ENCODE measurements at regions not wholly inside any gene's neighbourhood (a gene's known extent, or its start where the extent isn't known, plus 50 kb on each side); places are given as distances from the start of the nearest gene placed in this dataset.

- no peak overlapping the region for H3K27ac Mint-ChIP-seq
- peaks cover 1% of the 10 kb centered on the region for H3K4me1 Mint-ChIP-seq
- H3K4me3 Mint-ChIP-seq = no peak overlapping the region
- DNase-seq = no peak
- peaks cover 1% of the 10 kb centered on the region for H3K27me3 Mint-ChIP-seq (ENCODE audit: insufficient read depth)
- H3K9me3 Mint-ChIP-seq = no peaks in the 10 kb centered on the region
- no peak overlapping the region for H3K9ac ChIP-seq (ENCODE audit: extremely low read depth, low read length, poor library complexity, severe bottlenecking)
- no peak overlapping the region for H3K4me3 ChIP-seq (ENCODE audit: low read length)
- no peak overlapping the region for H3K27ac ChIP-seq (ENCODE audit: low read depth, low read length)
- H3K4me1 ChIP-seq (ENCODE audit: control insufficient read depth, insufficient read depth, low read length) = no peaks in the 10 kb centered on the region
- WGBS, 2 experiments (ENCODE audit: insufficient coverage in 1 of 2, insufficient read length in 1 of 2) = 88 to 100% methylated on average over 1 of the region's 1 CpG
- TF ChIP-seq CTCF (conservative IDR thresholded peaks at IDR 0.05) = no peak
- H3K9me3 ChIP-seq (ENCODE audit: control insufficient read depth, low read length) = no peaks in the 10 kb centered on the region
- H3K36me3 Mint-ChIP-seq (ENCODE audit: low read depth) = no peaks in the 10 kb centered on the region
- H3K36me3 ChIP-seq (ENCODE audit: control insufficient read depth, insufficient read depth, low read length) = no peaks in the 10 kb centered on the region
- no peaks in the 10 kb centered on the region for H3K27me3 ChIP-seq (ENCODE audit: control insufficient read depth, insufficient read depth, low read length, poor library complexity, severe bottlenecking)
Measured at GRCh38 chr10:23742807-23743206, 303.9 kb downstream of the OTUD1 start.

GRCh38 chr10:23754179-23754578, 315.3 kb downstream of the OTUD1 start:
- no peak for TF ChIP-seq CTCF (conservative IDR thresholded peaks at IDR 0.05)
- DNase-seq = no peak
- no peaks in the 10 kb centered on the region for H3K4me1 Mint-ChIP-seq
- 74 to 86% methylated on average over 1 to 2 of the region's 2 CpGs for WGBS, 2 experiments (ENCODE audit: insufficient coverage in 1 of 2, insufficient read length in 1 of 2)
- no peaks in the 10 kb centered on the region for H3K36me3 Mint-ChIP-seq (ENCODE audit: low read depth)
- H3K9me3 ChIP-seq (ENCODE audit: control insufficient read depth, low read length) = no peaks in the 10 kb centered on the region
- no peak overlapping the region for H3K4me3 ChIP-seq (ENCODE audit: low read length)
- H3K27ac ChIP-seq (ENCODE audit: low read depth, low read length) = no peak overlapping the region
- H3K4me1 ChIP-seq (ENCODE audit: control insufficient read depth, insufficient read depth, low read length) = no peaks in the 10 kb centered on the region
- no peak overlapping the region for H3K27ac Mint-ChIP-seq
- H3K36me3 ChIP-seq (ENCODE audit: control insufficient read depth, insufficient read depth, low read length) = no peaks in the 10 kb centered on the region
- no peaks in the 10 kb centered on the region for H3K9me3 Mint-ChIP-seq
- H3K4me3 Mint-ChIP-seq = no peak overlapping the region
- no peak overlapping the region for H3K9ac ChIP-seq (ENCODE audit: extremely low read depth, low read length, poor library complexity, severe bottlenecking)
- no peaks in the 10 kb centered on the region for H3K27me3 ChIP-seq (ENCODE audit: control insufficient read depth, insufficient read depth, low read length, poor library complexity, severe bottlenecking)
- H3K27me3 Mint-ChIP-seq (ENCODE audit: insufficient read depth) = no peaks in the 10 kb centered on the region

GRCh38 chr10:23754941-23755340, 316.1 kb downstream of the OTUD1 start:
- H3K9me3 ChIP-seq (ENCODE audit: control insufficient read depth, low read length) = no peaks in the 10 kb centered on the region
- no peak overlapping the region for H3K4me3 ChIP-seq (ENCODE audit: low read length)
- no peak overlapping the region for H3K27ac Mint-ChIP-seq
- no peak overlapping the region for H3K9ac ChIP-seq (ENCODE audit: extremely low read depth, low read length, poor library complexity, severe bottlenecking)
- no peak for TF ChIP-seq CTCF (conservative IDR thresholded peaks at IDR 0.05)
- no peaks in the 10 kb centered on the region for H3K36me3 ChIP-seq (ENCODE audit: control insufficient read depth, insufficient read depth, low read length)
- no peaks in the 10 kb centered on the region for H3K9me3 Mint-ChIP-seq
- no peaks in the 10 kb centered on the region for H3K4me1 ChIP-seq (ENCODE audit: control insufficient read depth, insufficient read depth, low read length)
- no peak overlapping the region for H3K27ac ChIP-seq (ENCODE audit: low read depth, low read length)
- H3K4me3 Mint-ChIP-seq = no peak overlapping the region
- H3K27me3 ChIP-seq (ENCODE audit: control insufficient read depth, insufficient read depth, low read length, poor library complexity, severe bottlenecking) = no peaks in the 10 kb centered on the region
- no peaks in the 10 kb centered on the region for H3K4me1 Mint-ChIP-seq
- H3K36me3 Mint-ChIP-seq (ENCODE audit: low read depth) = no peaks in the 10 kb centered on the region
- DNase-seq = no peak
- WGBS, 2 experiments (ENCODE audit: insufficient coverage in 1 of 2, insufficient read length in 1 of 2) = 89% methylated on average over 5 of the region's 5 CpGs; no CpG with 5 or more reads in 1 of the 2 experiments
- H3K27me3 Mint-ChIP-seq (ENCODE audit: insufficient read depth) = no peaks in the 10 kb centered on the region

Data from endodermal cell (in vitro differentiated cells).